ENCODE measurements at regions not wholly inside any gene's neighbourhood (a gene's known extent, or its start where the extent isn't known, plus 50 kb on each side); places are given as distances from the start of the nearest gene placed in this dataset.

DNA sequence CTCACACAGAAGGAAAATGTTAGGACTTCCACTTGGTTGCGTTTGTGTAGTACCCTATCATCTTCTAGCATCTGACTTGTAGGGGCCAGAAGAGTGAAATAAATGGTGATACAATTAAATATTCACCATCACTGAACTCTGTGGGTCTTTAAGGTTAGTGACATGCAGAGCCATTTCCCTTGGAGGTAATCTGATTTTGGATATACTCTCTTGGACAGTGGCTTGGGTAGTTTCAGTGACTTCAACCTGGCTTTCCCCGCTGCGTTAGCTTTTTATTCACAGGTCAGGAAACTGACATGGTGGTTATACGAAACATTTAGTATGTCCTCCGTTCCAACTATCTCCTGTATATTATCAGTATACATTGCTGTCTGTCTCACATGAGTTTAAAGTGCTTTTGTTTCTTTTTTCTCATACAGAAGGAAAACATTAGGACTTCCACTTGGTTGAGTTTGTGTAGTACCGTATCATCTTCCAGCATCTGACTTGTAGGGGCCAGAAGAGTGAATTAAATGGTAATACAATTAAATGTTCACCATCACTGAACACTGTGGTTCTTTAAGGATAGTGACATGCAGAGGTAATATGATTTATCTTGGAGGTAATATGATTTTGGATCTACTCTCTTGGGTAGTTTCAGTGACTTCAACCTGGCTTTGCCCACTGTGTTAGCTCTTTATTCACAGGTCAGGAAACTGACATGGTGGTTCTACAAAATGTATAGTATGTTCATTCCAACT, 883.6 kb downstream of the TAF11L14 start:
- TF ChIP-seq, protein P1, sequence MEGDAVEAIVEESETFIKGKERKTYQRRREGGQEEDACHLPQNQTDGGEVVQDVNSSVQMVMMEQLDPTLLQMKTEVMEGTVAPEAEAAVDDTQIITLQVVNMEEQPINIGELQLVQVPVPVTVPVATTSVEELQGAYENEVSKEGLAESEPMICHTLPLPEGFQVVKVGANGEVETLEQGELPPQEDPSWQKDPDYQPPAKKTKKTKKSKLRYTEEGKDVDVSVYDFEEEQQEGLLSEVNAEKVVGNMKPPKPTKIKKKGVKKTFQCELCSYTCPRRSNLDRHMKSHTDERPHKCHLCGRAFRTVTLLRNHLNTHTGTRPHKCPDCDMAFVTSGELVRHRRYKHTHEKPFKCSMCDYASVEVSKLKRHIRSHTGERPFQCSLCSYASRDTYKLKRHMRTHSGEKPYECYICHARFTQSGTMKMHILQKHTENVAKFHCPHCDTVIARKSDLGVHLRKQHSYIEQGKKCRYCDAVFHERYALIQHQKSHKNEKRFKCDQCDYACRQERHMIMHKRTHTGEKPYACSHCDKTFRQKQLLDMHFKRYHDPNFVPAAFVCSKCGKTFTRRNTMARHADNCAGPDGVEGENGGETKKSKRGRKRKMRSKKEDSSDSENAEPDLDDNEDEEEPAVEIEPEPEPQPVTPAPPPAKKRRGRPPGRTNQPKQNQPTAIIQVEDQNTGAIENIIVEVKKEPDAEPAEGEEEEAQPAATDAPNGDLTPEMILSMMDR (IDR thresholded peaks at IDR 0.05), result no peak
- no peak for TF ChIP-seq POLR2A (IDR thresholded peaks at IDR 0.05)

Data from Peyer's patch (tissue), 4 donors.